KMS-11 (cell line): ENCODE measurements at regions not wholly inside any gene's neighbourhood (a gene's known extent, or its start where the extent isn't known, plus 50 kb on each side); places are given as distances from the start of the nearest gene placed in this dataset.

Source experiments
- H2AFZ ChIP-seq: fragments of 200-600 bp; sonication (generic); 2 replicates; pipeline ENCODE4 v1.6.1; 2016; ENCODE audit warnings: antibody characterized with exemption, mixed run types, low read depth
- H3K27ac ChIP-seq: fragments of 200-600 bp; sonication (generic); 2 replicates; pipeline ENCODE4 v1.6.1; 2016; ENCODE audit warnings: mild to moderate bottlenecking, mixed run types
- H3K27me3 ChIP-seq: fragments of 200-600 bp; sonication (generic); 2 replicates; pipeline ENCODE4 v1.6.1; 2017; ENCODE audit warnings: mild to moderate bottlenecking, low read depth, mixed run types, moderate library complexity; ENCODE audit not compliant: insufficient read depth
- H3K36me3 ChIP-seq: fragments of 200-600 bp; sonication (generic); 2 replicates; pipeline ENCODE4 v1.6.1; 2017; ENCODE audit warnings: mild to moderate bottlenecking, mixed run types; ENCODE audit not compliant: insufficient read depth
- H3K4me1 ChIP-seq: fragments of 200-600 bp; sonication (generic); 2 replicates; pipeline ENCODE4 v1.6.1; 2016; ENCODE audit warnings: mild to moderate bottlenecking, low read depth, mixed run types; ENCODE audit not compliant: poor library complexity, severe bottlenecking
- H3K4me2 ChIP-seq: fragments of 200-600 bp; sonication (generic); 2 replicates; pipeline ENCODE4 v1.7.0; 2016; ENCODE audit warnings: mild to moderate bottlenecking, mixed run types
- H3K4me3 ChIP-seq: fragments of 200-600 bp; sonication (generic); IDR thresholded peaks from 2 replicates; pipeline ENCODE4 v1.6.1; 2017; ENCODE audit warnings: low read depth, low read length, mixed read lengths; ENCODE audit not compliant: insufficient read depth
- H3K79me2 ChIP-seq: fragments of 200-600 bp; sonication (generic); 2 replicates; pipeline ENCODE4 v1.6.1; 2016; ENCODE audit warnings: low read depth, mixed run types; ENCODE audit not compliant: insufficient read depth
- H3K9ac ChIP-seq: fragments of 200-600 bp; sonication (generic); 2 replicates; pipeline ENCODE4 v1.6.1; 2016; ENCODE audit warnings: mild to moderate bottlenecking, mixed run types
- H4K20me1 ChIP-seq: fragments of 200-600 bp; sonication (generic); 2 replicates; pipeline ENCODE4 v1.6.1; 2016; ENCODE audit warnings: mild to moderate bottlenecking, mixed run types; ENCODE audit not compliant: insufficient read depth
- TF ChIP-seq, protein P1 (sequence below): fragments of 200-600 bp; sonication (generic); conservative IDR thresholded peaks from 2 replicates; pipeline ENCODE4 v1.6.1; 2017; ENCODE audit warnings: low read depth, mild to moderate bottlenecking, antibody characterized with exemption, low read length, moderate library complexity, mixed read lengths

DNA sequence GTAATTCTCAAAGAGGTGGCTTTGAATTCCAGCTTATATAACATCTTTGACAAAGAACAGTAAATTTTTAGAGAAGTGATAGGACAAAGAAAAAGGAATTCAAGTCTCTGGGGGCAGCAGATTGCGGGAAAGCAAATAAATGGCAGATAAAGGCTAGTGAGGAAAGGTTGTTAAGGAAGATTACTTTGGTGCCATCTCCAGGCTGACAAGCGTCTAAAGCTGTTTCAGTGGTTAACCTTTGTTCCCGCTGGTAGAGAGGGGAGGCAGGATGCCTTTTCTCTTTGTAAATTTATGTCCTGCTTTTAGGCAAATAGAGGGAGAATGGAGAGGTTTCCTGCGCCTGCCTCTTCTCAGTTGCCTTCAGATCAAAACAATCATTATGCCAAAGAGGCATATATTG is 431.2 kb upstream of the CHST9 start:
- TF ChIP-seq, protein P1, sequence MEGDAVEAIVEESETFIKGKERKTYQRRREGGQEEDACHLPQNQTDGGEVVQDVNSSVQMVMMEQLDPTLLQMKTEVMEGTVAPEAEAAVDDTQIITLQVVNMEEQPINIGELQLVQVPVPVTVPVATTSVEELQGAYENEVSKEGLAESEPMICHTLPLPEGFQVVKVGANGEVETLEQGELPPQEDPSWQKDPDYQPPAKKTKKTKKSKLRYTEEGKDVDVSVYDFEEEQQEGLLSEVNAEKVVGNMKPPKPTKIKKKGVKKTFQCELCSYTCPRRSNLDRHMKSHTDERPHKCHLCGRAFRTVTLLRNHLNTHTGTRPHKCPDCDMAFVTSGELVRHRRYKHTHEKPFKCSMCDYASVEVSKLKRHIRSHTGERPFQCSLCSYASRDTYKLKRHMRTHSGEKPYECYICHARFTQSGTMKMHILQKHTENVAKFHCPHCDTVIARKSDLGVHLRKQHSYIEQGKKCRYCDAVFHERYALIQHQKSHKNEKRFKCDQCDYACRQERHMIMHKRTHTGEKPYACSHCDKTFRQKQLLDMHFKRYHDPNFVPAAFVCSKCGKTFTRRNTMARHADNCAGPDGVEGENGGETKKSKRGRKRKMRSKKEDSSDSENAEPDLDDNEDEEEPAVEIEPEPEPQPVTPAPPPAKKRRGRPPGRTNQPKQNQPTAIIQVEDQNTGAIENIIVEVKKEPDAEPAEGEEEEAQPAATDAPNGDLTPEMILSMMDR, result no peak
- H2AFZ ChIP-seq, result no peak overlapping the region

DNA sequence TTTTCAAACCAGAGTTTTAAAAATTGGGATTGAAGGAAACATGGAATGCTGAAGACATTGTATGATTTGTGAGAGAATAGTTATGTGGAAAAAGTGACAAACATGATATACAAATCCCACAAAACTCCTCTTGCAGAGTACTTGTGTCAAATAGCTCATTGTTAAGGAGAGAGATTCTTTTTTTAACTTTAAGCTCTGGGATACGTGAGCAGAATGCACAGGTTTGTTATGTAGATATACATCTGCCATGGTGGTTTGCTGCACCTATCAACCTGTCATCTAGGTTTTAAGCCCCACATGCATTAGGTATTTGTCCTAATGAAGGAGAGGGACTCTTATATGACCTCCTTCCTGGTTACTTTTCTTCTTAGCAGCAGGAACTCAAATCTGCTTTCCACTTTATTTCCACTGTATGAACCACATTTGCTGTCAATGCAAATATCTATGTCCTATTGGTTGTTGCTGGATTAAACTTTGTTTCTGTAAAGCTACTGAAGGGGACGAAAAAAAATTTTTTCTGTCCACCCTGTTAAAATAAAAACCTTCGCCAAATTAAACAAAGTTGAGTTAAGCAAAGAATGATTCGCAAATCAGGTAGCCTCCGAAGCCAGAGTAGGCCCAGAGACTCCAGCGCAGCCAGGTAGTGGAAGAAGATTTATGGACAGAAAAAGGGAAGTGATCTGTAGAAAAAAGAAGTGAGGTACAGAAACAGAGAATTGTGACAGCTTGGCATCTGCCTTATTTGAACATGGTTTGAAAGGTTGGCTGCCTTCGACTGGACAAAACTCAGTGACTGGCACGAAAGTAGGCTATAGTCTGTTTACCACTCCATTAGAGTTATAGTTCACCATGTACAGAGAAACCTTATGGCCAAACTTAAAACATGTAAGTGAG is 430.1 kb upstream of the CHST9 start:
- H3K27me3 ChIP-seq, result no peaks in the 10 kb centered on the region
- H3K27ac ChIP-seq, result no peak overlapping the region
- H3K9ac ChIP-seq, result no peak overlapping the region
- H3K36me3 ChIP-seq, result no peaks in the 10 kb centered on the region
- no peak overlapping the region for H3K4me2 ChIP-seq
- H3K79me2 ChIP-seq, result no peaks in the 10 kb centered on the region
- TF ChIP-seq, protein P1, result no peak
- no peaks in the 10 kb centered on the region for H3K4me1 ChIP-seq
- no peak overlapping the region for H2AFZ ChIP-seq
- no peaks in the 10 kb centered on the region for H4K20me1 ChIP-seq
- no peak overlapping the region for H3K4me3 ChIP-seq

More for the DNA sequence above, 431.2 kb upstream of the CHST9 start:
- Histone ChIP-seq H3K9ac (no peak overlapping the region), H3K4me2 (no peak overlapping the region), H4K20me1 (no peaks in the 10 kb centered on the region), H3K36me3 (no peaks in the 10 kb centered on the region), H3K4me1 (no peaks in the 10 kb centered on the region), H3K27ac (no peak overlapping the region), H3K4me3 (no peak overlapping the region), H3K79me2 (no peaks in the 10 kb centered on the region), H3K27me3 (no peaks in the 10 kb centered on the region)

DNA sequence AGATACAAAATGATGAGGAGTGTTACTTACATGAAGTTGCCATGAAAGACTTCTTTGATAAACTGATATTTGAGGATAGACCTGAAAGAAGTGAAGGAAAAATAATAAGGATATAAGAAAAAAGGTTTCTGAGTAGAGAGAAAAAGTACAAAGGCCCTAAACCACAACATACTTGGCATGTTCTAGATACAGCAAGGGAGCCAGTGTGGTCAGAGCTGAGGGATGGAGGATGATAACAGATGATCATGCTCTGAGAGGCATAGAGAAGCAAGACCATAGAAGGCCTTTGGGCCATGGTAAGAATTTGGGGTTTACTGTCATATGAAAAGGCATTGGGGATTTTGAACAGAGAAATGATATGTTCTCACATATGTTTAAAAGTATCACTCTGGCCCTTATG is 424.1 kb upstream of the CHST9 start:
- Histone ChIP-seq H3K4me1 (no peaks in the 10 kb centered on the region), H3K79me2 (no peaks in the 10 kb centered on the region), H3K4me3 (no peak overlapping the region), H4K20me1 (no peaks in the 10 kb centered on the region), H3K36me3 (no peaks in the 10 kb centered on the region), H3K27ac (no peak overlapping the region), H3K4me2 (no peak overlapping the region), H3K9ac (no peak overlapping the region), H3K27me3 (no peaks in the 10 kb centered on the region), H2AFZ (no peak overlapping the region)
- TF ChIP-seq, protein P1, result no peak

DNA sequence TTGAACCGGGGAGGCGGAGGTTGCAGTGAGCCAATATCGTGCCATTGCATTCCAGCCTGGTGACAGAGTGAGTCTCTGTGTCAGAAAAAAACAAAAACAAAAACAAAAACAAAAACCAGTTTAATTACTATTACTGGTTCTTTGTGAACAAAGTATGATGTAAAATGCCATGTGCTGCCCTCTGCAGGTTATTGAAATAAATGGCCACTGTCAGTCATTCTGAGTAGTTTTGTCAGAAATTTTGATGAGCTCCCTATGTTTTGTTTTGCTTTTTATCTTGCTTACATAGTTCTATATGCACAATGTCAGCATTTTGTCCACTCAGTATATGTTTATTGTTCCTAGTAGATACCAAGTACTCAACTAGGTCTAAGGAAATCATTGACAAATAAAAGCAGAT is 423.6 kb upstream of the CHST9 start:
- no peaks in the 10 kb centered on the region for H3K4me1 ChIP-seq
- TF ChIP-seq, protein P1, result peak; percentile 69
- H3K27ac ChIP-seq, result no peak overlapping the region
- H3K79me2 ChIP-seq, result no peaks in the 10 kb centered on the region
- no peaks in the 10 kb centered on the region for H3K36me3 ChIP-seq
- no peak overlapping the region for H2AFZ ChIP-seq
- H4K20me1 ChIP-seq, result no peaks in the 10 kb centered on the region
- H3K27me3 ChIP-seq, result no peaks in the 10 kb centered on the region
- H3K9ac ChIP-seq, result no peak overlapping the region
- H3K4me2 ChIP-seq, result no peak overlapping the region
- no peak overlapping the region for H3K4me3 ChIP-seq
